NCI-H2107 treated with DMSO at 0.1 percent for 48 hours (cell line): ENCODE measurements at regions not wholly inside any gene's neighbourhood (a gene's known extent, or its start where the extent isn't known, plus 50 kb on each side); places are given as distances from the start of the nearest gene placed in this dataset.
"Not testable (repeated sequence)": the region's sequence is repeated elsewhere in the genome, so short reads cannot be mapped to it uniquely, and the experiment has no call there.

Experiments used
- DNase-seq: peaks from one replicate; lab custom pipeline; 2025; ENCODE audit not compliant: unreplicated experiment; lab: John Stamatoyannopoulos, UW

DNA sequence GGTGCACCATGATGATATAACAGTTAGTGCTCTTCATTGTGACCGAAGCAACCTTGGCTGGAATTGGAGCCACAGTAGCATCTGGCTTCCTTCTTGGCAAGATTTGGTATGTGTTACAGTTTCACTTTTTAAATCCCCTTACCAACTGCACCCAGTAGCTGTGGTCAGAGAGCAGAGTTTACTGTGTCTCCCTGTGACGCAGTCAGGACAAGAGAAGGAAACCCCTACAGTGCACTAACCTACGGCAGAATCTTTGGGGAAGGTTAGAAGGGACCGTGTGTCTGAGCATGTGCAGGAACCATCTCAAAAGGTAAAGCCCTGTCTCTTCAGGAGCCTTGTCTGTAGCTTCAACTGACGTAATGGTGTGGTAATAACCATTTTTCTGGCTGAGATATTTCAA is 134.0 kb downstream of the FAM72B start:
- not testable (repeated sequence) for DNase-seq

DNA sequence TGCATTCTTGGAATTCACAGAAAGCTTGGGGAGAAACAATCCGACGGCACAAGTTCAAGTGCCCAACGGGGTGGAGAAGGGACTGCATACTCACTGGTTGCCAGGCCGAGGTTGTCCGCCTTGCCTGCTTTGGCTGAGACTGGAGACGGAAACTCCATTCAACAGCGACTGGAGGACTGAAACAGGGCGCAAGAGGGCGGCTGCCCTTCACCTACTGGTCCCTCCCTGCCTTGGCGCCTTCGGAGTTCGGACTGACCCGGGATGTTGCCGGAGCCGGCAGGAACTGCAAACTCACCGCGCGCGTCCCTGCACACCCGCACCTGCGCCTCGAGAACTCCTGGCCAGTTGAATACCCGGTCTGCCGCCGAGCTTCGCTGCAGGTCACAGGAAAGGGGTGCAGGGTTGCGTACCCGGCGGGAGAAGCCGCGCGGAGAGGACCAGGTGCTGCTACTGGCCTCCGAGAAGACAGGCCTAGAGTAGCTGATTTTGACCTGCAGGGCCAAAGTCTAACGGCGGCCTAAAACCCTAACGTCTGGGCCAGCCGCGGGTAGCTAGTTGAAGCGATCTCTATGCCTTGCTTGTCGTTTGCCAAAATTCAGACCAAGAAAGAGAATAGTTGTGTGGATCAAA is 132.9 kb downstream of the FAM72B start:
- DNase-seq, result not testable (repeated sequence)

DNA sequence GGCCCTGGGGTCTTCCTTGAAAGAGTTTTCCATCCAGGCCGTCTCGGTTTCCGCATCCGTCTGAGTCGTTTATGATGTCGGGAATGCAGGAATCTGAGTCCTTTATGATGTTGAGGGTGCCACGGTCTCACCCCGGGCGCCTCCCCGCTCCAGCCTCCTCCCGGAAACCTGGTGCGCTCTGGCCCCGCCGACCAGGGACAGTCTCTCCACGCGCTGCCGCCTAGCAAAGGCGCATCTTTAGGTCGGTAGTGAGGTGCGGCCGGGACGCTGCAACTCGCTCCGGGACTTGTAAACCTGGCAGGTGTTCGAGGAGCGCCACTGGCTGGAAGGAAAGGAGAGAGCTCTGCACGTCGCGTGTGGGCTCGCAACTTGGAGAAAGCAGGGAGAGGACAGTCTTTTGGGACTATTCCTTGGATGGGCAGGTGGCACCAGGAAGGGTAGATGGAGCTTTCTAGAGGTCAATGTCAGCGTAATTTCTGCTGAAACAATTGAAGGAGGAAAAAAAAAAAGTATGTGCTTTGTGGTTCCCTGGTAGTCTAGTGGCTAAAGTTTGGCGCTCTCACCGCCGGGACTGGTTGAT is 132.0 kb downstream of the FAM72B start:
- DNase-seq, result not testable (repeated sequence)

DNA sequence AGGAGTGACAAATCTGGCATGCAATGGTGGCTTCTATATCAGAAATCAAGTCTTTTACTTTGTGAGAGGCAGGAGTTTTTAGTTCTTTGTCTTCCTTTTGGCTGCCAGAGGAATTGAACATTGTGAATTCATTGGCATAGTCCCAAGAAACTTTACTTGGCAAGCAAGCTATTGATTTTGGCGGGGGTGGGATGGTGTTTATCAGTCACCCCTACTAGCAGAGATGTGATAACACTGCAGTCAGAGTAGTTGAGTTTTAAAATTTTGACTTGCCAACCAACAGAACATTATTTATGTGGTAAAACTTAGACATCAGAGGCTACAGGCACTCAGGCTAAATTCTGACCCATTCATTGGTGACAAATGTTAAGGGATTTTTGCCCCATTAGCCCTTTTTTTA is 129.2 kb downstream of the FAM72B start:
- not testable (repeated sequence) for DNase-seq

DNA sequence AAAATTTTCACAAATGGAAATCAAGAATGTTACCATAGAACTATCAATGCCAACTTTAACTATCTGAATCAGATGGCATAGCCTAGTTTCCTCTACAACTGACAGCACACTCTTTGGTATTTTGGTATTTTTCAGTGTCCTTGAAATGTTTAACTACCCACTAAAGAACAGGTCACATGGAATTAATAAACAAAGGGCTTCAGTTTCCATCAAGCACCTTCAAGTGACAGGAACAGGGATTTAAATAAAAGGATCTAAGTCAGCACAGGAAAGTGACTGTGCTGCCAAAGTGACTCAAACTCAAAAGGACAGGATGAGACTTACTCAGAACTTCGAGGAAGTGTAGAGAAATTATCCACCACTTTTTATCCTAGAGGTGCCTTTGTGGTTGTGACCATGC is 117.2 kb downstream of the FAM72B start:
- DNase-seq, result not testable (repeated sequence)

DNA sequence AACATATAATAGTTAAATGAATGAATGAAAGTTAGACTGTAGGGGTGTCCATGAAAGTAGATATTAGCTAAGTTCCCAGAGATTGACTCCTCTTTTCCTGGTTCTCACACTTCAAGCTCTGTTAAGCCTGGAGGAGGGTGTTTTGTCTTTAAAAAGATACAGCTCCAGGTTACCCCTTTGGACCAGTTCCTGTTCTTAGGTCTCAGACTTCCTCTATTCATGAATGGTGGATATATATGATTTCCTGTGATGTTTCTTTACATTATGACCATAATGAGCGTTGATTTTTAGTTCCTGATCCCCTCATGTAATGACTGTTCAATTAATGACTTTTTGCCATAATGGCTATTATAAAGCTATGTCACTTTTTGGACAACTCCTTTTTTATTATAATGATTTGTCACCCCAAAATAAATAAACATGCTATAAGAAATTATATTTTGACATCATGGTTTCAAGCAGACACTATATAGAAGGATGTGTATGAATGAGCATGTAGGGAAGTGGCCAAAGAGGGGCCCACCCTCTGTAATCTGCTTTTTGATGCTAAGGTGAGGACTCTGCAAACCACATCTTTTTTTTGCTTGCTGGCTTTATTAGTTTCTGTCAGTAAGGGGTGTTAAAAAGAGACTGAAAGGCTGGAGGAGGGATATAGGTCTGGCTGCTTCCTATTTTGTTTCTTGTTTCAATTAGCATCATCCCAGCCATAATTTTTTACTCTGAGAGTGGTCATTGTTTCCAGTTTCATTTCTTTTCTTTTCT is 115.2 kb downstream of the FAM72B start:
- not testable (repeated sequence) for DNase-seq

DNA sequence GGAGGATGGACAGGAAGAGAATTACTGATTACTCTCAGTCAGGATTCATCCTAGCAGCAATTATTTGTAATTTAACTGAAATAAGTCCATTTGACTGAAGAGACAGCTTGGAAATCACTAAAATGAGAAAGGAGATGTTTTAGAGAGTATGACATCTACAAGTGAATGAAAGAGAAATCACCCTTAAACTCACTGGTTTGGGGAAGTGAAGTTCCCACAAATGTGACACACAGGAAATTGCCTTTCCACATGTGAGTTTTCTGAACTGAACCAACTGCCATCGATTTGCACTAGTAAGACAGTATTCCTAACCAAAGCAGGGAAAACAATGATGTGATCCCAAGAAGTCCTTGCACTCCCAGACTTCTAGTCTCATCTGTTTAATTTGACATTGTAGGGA is 110.3 kb downstream of the FAM72B start:
- not testable (repeated sequence) for DNase-seq

DNA sequence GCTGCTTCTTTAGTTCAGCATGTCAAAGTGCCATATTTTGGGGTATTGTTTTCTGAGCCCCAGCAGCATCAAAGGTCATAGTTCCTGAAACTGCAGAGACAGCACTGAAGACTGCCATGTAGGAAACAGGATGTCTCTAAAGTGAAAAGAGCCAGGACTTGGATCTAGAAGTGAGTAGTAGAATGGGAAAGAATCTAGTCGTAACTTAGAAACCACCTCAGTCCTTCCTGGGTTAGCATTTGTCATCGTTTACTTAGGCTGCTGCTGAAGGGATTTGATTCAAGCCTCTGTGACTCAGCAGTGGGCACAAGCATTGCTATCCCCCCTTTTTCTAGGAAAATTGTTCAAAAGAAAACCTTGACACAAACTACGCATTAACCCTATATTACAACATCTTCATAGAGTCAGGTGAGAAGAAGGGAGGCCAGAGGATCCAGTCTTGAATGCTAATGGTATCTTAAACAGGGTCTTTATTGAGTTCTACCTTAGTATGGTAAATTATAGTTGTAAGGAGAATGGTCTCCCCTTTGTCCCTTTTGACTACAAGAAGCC is 108.8 kb downstream of the FAM72B start:
- DNase-seq, result not testable (repeated sequence)

DNA sequence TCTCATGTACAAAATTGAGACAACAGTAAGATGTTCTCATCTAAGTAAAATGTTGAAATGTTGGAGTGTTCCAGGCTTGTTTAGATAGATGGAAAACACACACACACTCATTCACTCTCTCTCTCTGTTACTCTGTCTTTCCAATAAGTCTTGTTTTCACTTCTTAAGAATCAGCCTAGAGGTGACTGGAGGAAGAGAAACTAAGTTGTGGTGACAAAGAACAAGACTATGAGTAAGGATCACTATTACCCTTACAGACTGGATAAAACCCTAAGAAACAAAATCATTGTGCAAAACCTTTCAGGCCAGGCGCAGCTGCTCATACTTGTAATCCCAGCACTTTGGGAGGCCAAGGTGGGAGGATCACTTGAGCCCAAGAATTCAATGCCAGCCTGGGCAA is 107.5 kb downstream of the FAM72B start:
- not testable (repeated sequence) for DNase-seq

DNA sequence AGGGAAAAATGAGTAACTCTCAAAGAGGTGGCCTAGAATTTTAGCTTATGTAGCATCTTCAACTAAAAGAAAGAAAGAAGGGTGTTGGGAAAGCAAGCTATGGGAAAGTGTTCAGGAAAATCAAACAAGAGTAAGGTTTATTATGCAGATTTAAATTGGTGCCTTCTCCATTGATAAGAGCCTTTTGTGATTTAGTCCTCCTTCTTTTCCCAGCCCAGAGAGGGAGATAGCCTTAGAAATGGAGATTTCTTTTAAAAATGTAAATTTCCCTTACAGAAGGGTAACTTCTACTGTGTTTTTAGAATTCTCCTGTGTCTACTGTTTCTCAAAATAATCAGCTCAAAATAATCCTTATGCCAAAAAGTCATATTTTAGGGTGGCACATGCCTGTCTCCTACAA is 104.5 kb downstream of the FAM72B start:
- DNase-seq, result not testable (repeated sequence)

DNA sequence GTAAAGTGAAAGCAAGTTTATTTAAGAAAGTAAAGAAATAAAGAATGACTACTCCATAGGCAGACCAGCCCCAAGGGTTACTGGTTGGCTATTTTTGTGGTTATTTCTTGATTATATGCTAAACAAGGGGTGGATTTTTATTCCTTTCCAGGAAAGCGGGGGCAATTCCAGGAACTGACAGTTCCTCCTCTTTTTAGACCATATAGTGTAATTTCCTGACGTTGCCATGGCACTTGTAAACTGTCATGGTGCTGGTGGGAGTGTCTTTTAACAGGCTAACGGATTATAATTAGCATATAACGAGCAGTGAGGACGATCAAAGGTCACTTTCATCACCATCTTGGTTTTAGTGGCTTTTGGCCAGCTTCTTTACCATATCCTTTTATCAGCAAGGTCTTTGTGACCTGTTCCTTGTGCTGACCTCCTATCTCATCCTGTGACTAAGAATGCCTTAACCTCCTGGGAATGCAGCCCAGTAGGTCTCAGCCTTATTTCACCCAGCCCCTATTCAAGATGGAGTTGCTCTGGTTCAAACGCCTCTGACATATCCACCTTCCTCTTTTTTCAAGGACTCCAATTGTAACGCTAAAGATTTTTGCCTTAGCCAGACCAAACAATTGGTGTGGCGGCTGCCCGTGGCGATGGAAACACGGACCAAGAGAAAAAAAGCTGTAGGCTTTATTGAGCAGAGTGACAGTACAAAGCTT is 103.8 kb downstream of the FAM72B start:
- not testable (repeated sequence) for DNase-seq

DNA sequence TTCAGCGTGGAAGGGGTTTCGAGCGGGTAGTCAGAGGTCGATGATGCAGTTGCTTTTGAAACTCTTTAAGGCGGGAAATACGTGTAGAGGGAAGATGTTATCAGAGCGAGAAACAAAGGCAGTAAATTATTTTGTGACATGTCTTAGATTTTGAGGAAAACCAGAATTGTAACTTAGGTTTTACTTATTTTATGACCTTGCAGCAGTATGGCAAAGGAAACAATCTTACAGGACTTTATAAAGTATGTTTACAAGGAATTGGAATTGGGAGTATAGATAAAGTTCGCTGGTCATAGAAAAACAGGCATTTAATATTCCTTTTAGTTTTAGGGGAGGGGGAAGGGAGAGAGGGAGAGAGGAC is 103.3 kb downstream of the FAM72B start:
- DNase-seq, result not testable (repeated sequence)

DNA sequence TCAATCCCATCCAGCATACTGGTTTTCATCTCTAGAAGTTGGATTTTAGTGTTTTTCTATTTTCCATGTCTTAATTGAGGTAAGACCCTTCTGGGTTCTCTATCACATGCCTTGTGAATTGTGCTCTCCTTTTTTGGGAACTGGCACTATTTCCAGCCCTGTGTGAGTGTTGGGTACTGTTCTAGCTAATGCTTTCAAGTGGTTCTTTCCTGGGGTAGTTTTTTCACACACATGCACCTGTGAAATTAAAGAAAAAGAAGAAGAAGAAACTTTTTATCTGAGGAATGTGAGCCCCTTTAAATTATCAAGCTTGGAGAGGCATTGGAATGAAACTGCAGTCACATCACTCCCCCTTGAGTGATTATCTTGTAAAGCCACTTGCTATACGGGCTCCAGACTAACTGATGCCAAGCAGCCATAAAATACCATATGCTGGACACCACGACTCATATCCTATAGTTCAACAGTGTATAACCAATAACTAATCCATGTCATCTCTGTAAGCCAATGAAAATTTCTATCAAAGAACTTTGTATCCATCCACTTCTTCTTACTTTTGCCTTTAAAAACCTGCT is 102.4 kb downstream of the FAM72B start:
- DNase-seq, result not testable (repeated sequence)

DNA sequence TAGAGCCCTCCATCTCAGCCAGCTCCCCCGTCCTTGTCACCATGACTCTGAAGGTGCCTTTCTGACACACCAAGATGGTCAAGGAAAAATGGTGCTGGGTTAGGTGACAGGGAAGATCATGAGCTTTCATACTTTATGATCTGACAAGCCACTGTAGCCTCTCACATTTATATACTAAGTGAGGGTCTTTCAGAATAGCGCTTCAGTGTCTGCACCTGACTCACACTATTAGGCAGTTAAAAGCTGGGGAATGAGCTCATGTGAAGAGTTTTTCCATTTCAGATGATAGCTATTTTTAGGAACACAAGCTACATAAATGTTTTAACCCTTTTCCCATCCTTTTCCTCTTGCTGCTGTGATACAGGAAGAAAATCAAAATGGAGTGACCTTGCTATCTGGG is 101.1 kb downstream of the FAM72B start:
- DNase-seq, result not testable (repeated sequence)

DNA sequence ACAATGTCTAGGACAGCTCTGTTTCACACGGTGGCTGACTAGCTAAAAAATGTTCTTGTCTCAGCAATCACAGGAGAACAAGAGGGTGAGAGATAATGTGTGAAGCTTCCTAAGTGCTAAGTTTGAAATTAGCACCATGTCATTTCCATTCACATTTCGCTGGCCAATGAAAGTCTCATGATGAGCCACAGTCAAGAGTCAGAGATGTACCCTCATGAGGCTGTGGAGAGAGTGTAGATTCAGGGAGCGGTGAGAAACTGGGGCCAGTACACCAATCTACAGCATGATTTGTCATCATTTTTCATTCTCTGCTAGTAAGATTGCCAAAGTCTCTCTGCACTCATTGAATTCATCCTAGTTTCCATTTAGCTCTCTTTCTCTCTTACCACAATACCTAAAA is 97.9 kb downstream of the FAM72B start:
- DNase-seq, result not testable (repeated sequence)

DNA sequence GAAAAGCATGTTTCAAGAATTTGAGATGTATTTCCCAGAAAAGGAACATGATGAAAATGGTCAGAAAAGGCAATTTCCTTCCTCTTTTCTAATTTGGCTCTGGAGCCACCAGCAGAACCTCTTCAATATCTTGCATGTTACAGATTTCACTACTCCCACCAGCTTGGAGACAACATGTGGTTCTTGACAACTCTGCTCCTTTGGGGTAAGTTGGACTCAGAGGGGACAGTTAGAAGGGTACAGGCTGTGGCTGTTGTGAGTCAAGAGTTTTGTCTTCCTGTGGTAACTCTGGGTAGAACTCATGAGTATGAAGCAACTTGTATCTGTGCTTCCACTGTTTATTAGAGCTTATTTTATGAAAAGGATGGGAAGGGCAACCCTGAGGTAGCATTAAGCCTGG is 96.9 kb downstream of the FAM72B start:
- DNase-seq, result not testable (repeated sequence)

DNA sequence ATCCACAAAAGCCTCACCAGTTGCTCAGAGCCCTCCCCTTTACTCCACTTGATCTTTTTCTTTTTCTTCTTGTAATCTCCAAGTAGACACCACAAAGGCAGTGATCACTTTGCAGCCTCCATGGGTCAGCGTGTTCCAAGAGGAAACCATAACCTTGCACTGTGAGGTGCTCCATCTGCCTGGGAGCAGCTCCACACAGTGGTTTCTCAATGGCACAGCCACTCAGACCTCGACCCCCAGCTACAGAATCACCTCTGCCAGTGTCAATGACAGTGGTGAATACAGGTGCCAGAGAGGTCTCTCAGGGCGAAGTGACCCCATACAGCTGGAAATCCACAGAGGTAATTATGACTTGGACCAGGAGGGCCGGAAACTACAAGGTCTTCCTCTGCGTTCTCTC is 95.6 kb downstream of the FAM72B start:
- not testable (repeated sequence) for DNase-seq

DNA sequence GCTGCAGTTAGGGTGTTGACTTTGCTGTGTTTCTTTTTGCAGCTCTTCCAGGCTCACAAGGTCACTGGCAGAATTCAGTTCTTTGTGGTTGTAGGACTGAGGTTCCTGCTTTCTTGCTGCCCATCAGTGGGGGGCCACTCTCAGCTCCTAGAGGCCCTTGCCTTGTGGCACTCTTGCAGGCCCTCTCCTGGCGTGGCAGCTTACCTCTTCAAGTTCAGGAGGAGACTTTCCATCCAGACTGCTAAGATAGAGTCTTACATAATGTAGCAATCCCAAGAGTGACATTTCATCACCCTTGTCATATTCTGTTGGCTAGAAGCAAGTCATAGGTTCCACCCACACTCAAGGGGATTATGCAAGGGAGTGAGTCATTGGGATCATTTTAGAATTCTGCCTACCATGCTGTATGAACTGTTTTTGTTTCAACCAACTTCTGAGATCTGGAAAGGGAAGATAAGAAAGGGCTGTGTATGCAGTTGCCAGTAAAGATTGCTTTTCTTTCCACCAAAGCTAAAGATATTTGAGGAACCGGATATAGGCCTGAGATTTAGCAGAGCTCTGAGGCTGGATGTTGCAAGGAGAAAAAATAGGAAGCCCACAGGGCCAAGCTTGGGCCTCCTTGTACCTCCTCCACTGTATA is 91.7 kb downstream of the FAM72B start:
- not testable (repeated sequence) for DNase-seq

DNA sequence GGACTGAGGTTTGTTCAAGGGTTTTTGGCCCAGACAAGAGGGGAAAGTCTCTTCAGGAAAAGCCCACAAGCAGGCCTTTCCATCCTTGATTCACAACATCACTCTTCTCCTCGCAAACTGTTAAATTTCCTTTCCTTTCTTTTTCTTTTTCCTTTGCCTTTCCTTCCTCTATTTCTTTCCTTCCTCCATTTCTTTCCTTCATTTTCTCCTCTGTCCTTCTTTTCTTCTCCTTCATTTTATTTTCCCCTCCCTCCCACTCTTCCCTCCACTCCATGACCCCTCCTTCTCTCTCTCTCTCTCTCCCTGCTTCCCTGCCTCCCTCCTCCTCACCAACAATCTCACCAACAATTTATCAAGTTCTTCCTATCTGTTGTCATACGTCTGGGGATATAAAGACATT is 89.1 kb downstream of the FAM72B start:
- not testable (repeated sequence) for DNase-seq

DNA sequence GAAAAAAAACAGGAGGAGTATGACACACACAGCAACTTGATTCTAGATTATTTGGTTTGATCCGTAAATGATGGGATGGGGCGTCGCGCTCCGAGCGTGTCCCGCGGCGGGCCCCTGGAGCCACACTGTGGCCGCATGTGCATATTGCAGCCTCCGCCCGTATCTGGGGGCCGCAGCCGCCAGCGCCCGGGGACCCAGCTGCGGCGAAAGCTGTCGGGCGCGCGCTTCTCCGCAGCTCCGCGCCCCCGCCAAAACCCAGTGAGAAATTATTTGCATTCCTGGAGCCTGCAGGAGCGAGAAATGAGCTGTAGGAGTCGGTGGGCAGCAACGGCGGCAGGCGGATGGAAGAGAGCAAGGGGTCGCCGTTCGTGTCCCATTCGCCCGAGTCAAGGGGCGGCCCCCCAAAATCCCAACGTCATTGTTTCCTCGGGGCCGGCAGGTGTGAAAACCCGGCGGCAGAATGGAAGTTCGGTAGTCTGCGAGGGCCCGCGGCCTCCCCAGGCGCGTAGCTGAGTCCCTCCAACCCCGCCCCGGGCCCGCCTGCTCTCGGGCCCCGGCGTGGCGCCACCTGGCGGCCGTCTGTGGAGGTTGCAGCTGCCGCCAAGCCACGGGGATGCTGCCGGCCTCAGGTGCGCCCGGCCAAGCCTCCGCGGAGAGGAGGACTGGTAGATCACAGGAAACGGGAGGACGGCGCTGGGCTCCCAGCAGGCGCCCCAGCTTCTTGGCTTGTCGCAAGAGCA is 86.8 kb downstream of the FAM72B start:
- DNase-seq, result peak; percentile 3
